Posterior vena cava (tissue), 2 donors: ENCODE measurements at regions not wholly inside any gene's neighbourhood (a gene's known extent, or its start where the extent isn't known, plus 50 kb on each side); places are given as distances from the start of the nearest gene placed in this dataset.
"Not testable (repeated sequence)": the region's sequence is repeated elsewhere in the genome, so short reads cannot be mapped to it uniquely, and the experiment has no call there.

Source experiments
- DNase-seq: peaks from one replicate; pipeline ENCODE4 v3.0.0-alpha.2; 2020; ENCODE audit warnings: low spot score
- intact Hi-C, 2 donors: fragments of 100-400 bp; cut with DNase I; formaldehyde crosslinking; loops; one replicate each; pipeline versions ENCODE4 v1.14.1 to v1.14.2; 2022 to 2023
- donor health status: DM: yes; HTN: yes; CAD: no.
- donor health status: DM: yes; HTN: yes; CAD: no.

GRCh38 chr6:37078814-37079213 is 73.4 kb downstream of the FGD2 start:
- intact Hi-C loops: no loop called here
- DNase-seq: no peak

GRCh38 chr6:37081042-37081607 is 75.7 kb downstream of the FGD2 start:
- intact Hi-C loops: no loop called here
- no peak for DNase-seq

- intact Hi-C loops: no loop called here
- no peak for DNase-seq
Measured at GRCh38 chr6:37082390-37083130, 77.1 kb downstream of the FGD2 start.

GRCh38 chr6:37083243-37084138 is 78.0 kb downstream of the FGD2 start:
- DNase-seq: peak; percentile 86
- intact Hi-C loops: no loop called here

- DNase-seq, intact Hi-C loops: not testable (repeated sequence)
Measured at GRCh38 chr6:37084665-37085064, 79.2 kb downstream of the FGD2 start.

GRCh38 chr6:37085198-37085597 is 79.7 kb downstream of the FGD2 start:
- intact Hi-C loops: no loop called here
- DNase-seq: no peak

- intact Hi-C loops: no loop called here
- no peak for DNase-seq
Measured at GRCh38 chr6:37088897-37089296, 81.1 kb upstream of the PIM1 start.

GRCh38 chr6:37089783-37090182 is 80.2 kb upstream of the PIM1 start:
- DNase-seq: no peak

GRCh38 chr6:37091104-37091503 is 78.8 kb upstream of the PIM1 start:
- DNase-seq, intact Hi-C loops: not testable (repeated sequence)

More at GRCh38 chr6:37089783-37090182, 80.2 kb upstream of the PIM1 start:
- intact Hi-C loops: no loop called here

GRCh38 chr6:37091586-37091985 is 78.4 kb upstream of the PIM1 start:
- intact Hi-C loops, DNase-seq: not testable (repeated sequence)

- intact Hi-C loops: no loop called here
Measured at GRCh38 chr6:37092923-37093727, 76.8 kb upstream of the PIM1 start.

GRCh38 chr6:37093728-37094069 is 76.3 kb upstream of the PIM1 start:
- no peak for DNase-seq
- intact Hi-C loops: no loop called here

More at GRCh38 chr6:37092923-37093727, 76.8 kb upstream of the PIM1 start:
- no peak for DNase-seq

- intact Hi-C loops: no loop called here
- no peak for DNase-seq
Measured at GRCh38 chr6:37095997-37096396, 74.0 kb upstream of the PIM1 start.

GRCh38 chr6:37097335-37097734 is 72.6 kb upstream of the PIM1 start:
- intact Hi-C loops: no loop called here
- DNase-seq: no peak

GRCh38 chr6:37099442-37099841 is 70.5 kb upstream of the PIM1 start:
- DNase-seq: no peak
- intact Hi-C loops: no loop called here

GRCh38 chr6:37100745-37101144 is 69.2 kb upstream of the PIM1 start:
- DNase-seq: no peak
- intact Hi-C loops: no loop called here

GRCh38 chr6:37101991-37102298 is 68.0 kb upstream of the PIM1 start:
- intact Hi-C loops: no loop called here
- no peak for DNase-seq

GRCh38 chr6:37102299-37103168 is 67.4 kb upstream of the PIM1 start:
- intact Hi-C loops: no loop called here
- peak; percentile 97 for DNase-seq
